HG03039 (cell line): ENCODE measurements at regions not wholly inside any gene's neighbourhood (a gene's known extent, or its start where the extent isn't known, plus 50 kb on each side); places are given as distances from the start of the nearest gene placed in this dataset.
"Not testable (repeated sequence)": the region's sequence is repeated elsewhere in the genome, so short reads cannot be mapped to it uniquely, and the experiment has no call there.

Experiments used
- ATAC-seq: cut with Tn5 transposase; IDR thresholded peaks from one replicate; pipeline ENCODE4 v1.9.1; 2021; ENCODE audit warnings: mild to moderate bottlenecking, moderate library complexity; ENCODE audit not compliant: unreplicated experiment

DNA sequence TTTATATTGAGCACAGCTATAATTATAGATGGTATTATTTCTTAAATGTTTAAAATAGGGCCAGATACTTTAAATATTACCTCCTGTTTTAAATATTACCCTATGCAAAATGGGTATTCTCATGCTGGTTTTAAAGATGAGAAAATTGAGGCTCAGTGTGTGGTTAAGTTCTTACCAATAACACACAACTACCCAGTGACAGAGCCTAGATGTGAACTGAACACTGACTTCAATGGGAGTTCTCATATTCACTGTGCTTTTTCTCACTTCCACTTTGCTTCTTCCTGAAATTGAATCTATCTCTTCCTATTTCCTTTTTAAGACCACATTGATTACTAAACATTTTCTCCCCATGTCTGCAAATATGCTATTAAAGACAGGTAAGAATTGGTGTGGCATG, 135.8 kb upstream of the TUSC1 start:
- no peak for ATAC-seq

DNA sequence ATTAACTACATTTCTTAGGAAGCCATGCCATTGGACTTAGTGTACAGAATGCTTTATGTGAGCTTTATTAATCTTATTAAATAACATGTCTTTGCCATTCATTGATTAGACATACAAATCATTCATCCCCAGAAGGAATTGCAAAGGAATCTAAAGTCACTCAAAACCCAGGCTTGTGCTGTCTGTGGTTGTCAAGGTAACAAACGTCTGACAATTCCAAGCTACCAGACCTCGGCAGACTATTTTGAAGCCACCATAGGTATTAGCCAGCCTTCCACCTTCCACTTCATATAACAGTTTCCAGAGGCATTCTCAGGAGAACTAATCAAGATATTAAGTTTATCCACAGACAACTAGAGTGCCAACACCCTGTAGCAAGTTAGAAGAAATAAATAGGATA, 135.2 kb upstream of the TUSC1 start:
- no peak for ATAC-seq

DNA sequence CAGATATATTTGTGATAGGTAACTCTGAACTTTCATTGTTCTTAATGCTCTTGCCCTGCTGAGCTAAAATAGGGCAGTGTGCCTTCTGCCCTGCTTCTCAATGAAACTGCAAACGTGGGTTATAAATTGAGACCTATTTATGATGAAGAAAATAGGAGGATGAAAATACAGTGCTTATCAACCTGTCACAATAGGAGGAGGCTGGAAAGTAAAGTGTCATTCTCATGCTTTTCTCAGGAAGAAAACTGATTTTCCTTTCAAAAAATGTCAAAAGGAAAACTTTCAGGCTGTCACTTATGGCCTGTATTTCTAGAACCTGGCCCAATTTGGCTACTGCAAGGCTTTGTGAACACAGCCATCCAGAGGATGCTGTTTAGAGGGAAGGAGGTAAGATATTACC, 130.3 kb upstream of the TUSC1 start:
- no peak for ATAC-seq

DNA sequence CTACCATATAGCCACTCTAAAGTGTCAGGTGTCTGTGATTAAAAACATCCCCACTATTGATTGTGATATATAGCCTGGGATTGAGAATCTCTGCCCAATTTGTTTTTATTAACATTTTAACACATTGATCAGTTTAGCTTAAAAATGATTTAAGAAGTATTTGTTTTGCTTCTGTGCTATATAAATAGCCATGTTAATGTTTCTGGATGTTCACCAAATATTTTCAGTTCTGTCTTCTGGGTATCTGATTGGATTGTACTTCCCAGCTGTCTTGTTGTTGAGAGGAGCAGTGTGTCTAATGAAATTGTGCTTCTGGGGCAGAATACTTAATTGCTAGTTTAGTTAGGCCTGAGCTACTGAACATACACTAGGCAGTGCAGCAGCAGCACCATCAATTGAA, 126.6 kb upstream of the TUSC1 start:
- no peak for ATAC-seq

DNA sequence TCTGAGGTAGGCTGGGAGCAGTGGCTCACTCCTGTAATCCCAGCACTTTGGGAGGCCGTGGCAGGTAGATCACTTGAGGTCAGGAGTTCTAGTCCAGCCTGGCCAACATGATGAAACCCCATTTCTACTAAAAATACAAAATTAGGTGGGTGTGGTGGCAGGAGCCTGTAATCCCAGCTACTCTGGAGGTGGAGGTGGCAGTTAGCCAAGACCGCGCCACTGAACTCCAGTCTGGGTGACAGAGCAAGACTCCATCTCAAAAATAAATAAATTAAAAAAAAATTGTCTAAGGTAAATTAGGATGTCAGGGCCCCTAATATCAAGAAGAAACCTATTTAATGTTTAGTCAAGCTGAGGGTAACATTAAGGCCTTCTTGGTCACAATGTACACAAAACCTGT, 123.7 kb upstream of the TUSC1 start:
- not testable (repeated sequence) for ATAC-seq

DNA sequence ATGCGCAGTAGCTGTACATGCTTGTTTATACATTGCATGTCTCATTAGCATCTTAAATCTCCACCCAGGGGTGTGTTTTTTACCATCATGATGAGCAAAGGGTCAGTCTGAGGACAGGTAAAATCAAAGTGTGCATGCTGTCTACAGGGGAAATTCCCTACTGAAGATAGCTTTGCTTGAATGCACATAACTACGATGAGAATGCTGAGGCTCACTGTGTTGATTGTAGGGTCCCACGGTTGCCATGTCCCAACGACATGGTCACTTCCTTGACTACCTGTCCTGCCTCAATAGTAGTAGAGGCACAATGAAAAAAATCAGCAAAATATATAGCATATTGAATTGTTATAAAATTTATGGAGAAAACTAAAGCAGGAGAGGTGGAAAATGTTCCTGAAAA, 95.6 kb upstream of the TUSC1 start:
- ATAC-seq = no peak

DNA sequence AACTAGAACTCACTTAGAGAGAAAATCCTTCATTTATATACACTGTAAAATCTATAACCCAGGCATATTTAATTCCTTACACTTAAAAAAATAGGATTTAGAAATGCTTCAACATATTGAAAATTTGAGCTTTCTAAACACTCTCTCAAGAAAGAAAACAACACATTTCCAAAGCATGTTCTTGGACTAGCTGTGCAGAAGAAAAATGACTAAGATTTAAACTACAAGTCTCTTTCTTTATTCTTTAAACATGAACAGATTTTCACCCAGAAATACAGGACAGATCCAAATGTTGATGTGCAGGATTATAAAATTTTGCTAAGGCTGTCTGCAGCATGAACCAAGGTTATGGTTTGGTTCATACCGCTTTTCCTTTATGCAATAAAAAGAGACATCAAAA, 77.7 kb upstream of the TUSC1 start:
- ATAC-seq = no peak

DNA sequence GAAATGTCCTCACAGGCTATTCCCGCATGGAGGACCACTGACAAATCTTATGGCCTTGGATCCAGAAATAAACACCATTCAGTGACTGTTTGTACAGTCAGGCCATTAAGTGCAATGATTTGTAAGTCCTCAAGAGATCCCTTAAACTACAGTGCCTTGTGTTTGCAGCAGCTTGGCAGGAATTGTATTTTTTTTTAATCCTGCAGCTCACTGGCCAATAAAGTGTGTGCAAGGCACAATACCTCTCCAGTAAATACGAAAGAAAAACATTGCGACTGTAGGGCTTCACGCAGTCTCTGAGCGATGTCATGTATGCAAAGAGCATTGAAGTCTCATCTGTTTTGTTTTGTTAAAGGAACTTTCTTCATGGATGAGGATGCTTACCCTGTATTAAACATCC, 74.2 kb upstream of the TUSC1 start:
- no peak for ATAC-seq

DNA sequence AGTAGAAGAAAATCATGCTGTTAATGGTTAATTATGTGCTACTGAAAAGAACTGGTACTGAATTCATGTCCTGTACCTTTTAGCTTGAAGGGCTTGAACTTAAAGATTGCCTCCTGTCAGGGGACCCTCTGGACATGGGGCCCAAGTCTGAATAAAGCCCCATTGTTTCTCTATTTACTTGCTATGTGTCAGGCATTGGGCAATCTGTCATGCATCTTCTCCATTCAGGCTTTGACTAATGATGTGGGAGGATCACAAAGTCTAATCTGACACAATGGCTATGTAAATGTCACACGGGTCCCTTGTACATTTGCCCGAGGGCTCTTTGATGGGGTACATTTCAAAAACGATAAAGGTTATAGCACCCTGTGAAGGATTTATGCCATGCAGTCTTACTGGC, 64.0 kb upstream of the TUSC1 start:
- ATAC-seq = no peak

DNA sequence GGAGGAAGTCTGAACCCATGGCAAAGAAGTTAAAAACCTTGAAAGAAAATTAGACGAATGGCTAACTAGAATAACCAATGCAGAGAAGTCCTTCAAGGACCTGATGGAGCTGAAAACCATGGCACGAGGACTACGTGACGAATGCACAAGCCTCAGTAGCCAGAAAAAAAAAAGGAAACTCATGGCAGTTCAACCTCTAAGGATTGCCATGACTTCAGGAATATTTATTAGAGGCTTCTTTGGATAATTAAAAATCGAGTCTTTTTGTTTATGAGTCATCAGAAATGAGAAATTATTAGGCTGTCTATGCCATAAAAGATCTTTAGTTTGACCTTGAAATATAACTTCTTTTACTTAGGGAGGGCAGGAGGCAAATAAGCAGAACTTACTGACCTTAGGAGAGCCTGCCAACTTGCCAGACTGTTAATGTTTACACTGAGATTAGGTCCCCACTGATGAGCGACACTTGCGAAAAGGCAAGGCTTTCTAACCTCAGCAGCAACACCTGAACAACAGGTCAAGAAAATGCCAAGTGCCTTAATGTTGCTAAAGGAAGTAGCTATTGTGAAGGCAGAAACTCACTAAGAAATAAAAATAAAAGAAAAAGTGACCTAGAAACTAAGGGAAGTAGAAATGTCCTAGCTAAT, 55.2 kb upstream of the TUSC1 start:
- no peak for ATAC-seq

DNA sequence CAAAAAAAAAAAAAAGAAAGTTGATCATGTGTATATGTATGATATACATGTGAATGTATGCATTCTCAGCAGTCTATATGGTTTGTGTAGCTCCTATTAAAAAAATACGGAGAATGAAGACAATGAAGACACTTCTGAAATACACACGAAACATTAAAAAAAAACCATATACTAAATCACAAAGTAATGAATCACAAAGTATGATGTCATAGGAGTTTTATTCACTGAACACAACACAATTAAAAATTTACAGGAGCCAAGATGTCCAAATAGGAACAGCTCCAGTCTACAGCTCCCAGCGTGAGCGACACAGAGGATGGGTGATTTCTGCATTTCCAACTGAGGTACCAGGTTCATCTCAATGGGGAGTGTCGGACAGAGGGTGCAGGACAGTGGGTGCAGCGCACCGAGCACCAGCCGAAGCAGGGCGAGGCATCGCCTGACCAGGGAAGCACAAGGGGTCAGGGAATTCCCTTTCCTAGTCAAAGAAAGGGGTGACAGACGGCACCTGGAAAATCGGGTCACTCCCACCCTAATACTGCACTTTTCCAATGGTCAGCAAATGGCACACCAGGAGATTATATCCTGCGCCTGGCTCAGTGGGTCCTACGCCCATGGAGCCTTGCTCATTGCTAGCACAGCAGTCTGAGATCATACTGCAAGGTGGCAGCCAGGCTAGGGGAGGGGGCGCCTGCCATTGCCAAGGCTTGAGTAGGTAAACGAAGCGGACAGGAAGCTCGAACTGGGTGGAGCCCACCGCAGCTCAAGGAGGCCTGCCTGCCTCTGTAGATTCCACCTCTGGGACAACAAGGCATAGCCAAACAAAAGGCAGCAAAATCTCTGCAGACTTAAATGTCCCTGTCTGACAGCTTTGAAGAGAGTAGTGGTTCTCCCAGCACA, 53.9 kb upstream of the TUSC1 start:
- ATAC-seq = not testable (repeated sequence)
